Sigmoid colon (tissue), 4 donors: ENCODE measurements at regions not wholly inside any gene's neighbourhood (a gene's known extent, or its start where the extent isn't known, plus 50 kb on each side); places are given as distances from the start of the nearest gene placed in this dataset.

ENCODE experiments used
- CTCF ChIP-seq, 4 experiments: fragments of 450-650 bp in 3 of 4; fragments of 200-600 bp in 1 of 4; IDR thresholded peaks; one replicate each; pipeline ENCODE4 v1.5.1; 2016 to 2019; ENCODE audit warnings: antibody characterized with exemption in 4 of 4, mild to moderate bottlenecking in 3 of 4, moderate library complexity in 2 of 4
- EP300 ChIP-seq, 4 donors: sonication (generic); formaldehyde crosslinking; IDR thresholded peaks; one replicate each; pipeline ENCODE4 v1.6.1; 2017; ENCODE audit warnings: antibody characterized with exemption in 4 of 4

GRCh38 chr3:153578046-153578445, 416.0 kb downstream of the RAP2B start:
- TF ChIP-seq EP300 (IDR thresholded peaks at IDR 0.05) = no peak
- TF ChIP-seq CTCF (IDR thresholded peaks at IDR 0.05) = no peak
